ENCODE measurements at regions not wholly inside any gene's neighbourhood (a gene's known extent, or its start where the extent isn't known, plus 50 kb on each side); places are given as distances from the start of the nearest gene placed in this dataset.

DNA sequence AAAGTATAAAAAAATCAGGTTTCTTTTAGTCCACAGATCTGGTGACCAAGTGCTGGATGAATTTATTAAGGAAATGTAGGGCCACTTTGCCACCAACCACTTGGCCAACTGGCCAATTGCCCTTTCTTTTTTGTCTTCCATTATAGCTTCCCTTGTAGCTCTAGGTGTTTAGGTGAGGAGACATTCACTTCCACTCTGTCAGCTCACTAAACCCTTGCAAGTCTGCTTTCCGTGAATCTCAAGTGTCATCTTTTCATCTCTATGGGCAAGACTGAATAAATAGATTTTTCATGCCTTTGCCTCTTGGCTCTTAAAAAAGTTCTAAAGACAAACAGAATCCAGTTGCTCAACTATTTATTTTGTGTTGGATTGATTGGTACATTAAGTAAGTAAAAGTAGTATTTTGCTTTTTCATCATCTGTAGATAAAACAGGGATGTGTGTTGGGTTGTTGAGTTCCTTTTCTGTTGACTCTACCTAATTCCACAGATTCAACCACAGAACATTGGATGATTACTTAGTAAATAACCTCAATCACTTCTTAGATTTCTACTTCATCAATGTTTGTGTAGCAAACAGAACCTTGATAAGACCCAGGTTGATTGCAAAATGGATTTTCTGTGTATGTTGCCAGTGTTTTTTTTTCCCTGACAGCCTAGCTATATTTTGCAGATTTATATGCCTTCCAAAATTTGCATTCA is 68.1 kb upstream of the GRXCR1 start:
- H3K36me3 ChIP-seq (ENCODE audit: insufficient read depth, low read length) = no peaks in the 10 kb centered on the region
- H3K4me2 ChIP-seq (ENCODE audit: low read depth, low read length, poor library complexity, severe bottlenecking) = no peak overlapping the region
- H2AFZ ChIP-seq (ENCODE audit: low read length) = no peak overlapping the region
- no peak overlapping the region for H3K27ac ChIP-seq (ENCODE audit: low read length)
- H4K20me1 ChIP-seq (ENCODE audit: insufficient read depth, low read depth, low read length) = no peaks in the 10 kb centered on the region
- H3K4me3 ChIP-seq (ENCODE audit: low read length) = no peak overlapping the region
- H3K4me1 ChIP-seq (ENCODE audit: low read length) = no peaks in the 10 kb centered on the region
- DNase-seq = no peak
- no peaks in the 10 kb centered on the region for H3K9me3 ChIP-seq (ENCODE audit: low read length)
- H3K27me3 ChIP-seq (ENCODE audit: low read length) = no peaks in the 10 kb centered on the region
- H3K9ac ChIP-seq (ENCODE audit: low read length) = no peak overlapping the region
- H3K79me2 ChIP-seq (ENCODE audit: low read length) = no peaks in the 10 kb centered on the region
- no peaks in the 10 kb centered on the region for H3K9me2 ChIP-seq (replicated peaks; ENCODE audit: insufficient read depth, low read length)

DNA sequence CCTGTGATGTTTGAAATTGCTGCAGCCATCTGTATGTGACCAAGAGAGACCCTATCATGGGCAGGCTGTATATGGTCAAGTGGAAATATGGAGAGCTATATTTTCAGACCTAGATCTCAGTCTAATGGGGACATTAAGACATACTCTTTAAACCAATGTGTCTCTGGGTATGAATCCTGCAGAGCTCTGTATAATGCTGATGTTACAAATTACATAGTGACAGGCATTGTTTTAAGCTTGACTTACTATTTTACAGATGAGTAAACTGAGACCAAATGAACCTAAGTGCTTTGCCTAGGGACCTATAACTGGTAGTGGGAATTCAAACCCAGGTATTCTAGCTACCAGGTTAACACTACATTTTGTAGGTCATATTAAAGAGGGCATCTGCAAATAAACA is 71.3 kb upstream of the GRXCR1 start:
- Histone ChIP-seq H3K9me2 (replicated peaks; ENCODE audit: insufficient read depth, low read length) (no peaks in the 10 kb centered on the region), H3K9me3 (ENCODE audit: low read length) (no peaks in the 10 kb centered on the region), H3K4me1 (ENCODE audit: low read length) (no peaks in the 10 kb centered on the region), H3K27ac (ENCODE audit: low read length) (no peak overlapping the region), H2AFZ (ENCODE audit: low read length) (no peak overlapping the region), H3K4me2 (ENCODE audit: low read depth, low read length, poor library complexity, severe bottlenecking) (no peak overlapping the region), H3K36me3 (ENCODE audit: insufficient read depth, low read length) (no peaks in the 10 kb centered on the region), H3K27me3 (ENCODE audit: low read length) (0 out of 2 replicates have a peak, but pooled peaks cover 4% of the 10 kb centered on the region), H3K9ac (ENCODE audit: low read length) (no peak overlapping the region), H4K20me1 (ENCODE audit: insufficient read depth, low read depth, low read length) (no peaks in the 10 kb centered on the region), H3K79me2 (ENCODE audit: low read length) (no peaks in the 10 kb centered on the region), H3K4me3 (ENCODE audit: low read length) (no peak overlapping the region)
- DNase-seq = no peak

DNA sequence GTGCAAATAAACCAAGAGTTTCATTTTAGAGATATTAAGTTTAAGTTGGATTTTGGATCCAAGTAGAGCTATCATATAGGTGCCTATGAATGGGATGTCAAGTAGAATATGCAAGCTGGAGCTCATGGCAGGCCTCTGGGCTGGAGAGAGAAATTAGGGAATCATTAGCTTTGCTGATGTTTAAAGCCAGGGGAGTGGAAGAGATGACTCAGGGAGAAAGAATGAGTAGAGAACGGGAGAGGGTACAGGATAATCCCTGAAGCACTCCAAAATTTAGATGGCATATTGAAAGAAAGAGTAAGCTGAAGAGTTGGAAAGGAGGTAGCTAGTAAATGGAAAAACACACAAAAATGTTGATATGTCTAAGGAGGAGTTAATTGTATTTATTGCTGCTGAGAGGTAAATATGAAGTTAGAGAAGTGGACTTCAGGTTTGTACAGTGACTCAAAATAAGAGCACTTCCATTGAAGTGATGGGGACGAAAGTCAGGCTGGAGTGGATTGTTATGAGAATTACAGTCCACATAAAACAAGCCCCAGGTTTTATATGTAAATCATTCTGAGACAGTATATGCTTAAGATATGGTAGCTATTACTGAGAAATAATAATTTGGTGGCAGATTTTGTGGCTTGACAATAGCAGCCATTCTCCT is 72.5 kb upstream of the GRXCR1 start:
- Histone ChIP-seq H4K20me1 (ENCODE audit: insufficient read depth, low read depth, low read length) (no peaks in the 10 kb centered on the region), H3K9me3 (ENCODE audit: low read length) (no peaks in the 10 kb centered on the region), H3K27me3 (ENCODE audit: low read length) (0 out of 2 replicates have a peak, but pooled peaks cover 4% of the 10 kb centered on the region), H3K36me3 (ENCODE audit: insufficient read depth, low read length) (no peaks in the 10 kb centered on the region), H3K4me2 (ENCODE audit: low read depth, low read length, poor library complexity, severe bottlenecking) (no peak overlapping the region), H3K4me3 (ENCODE audit: low read length) (no peak overlapping the region), H3K27ac (ENCODE audit: low read length) (no peak overlapping the region), H2AFZ (ENCODE audit: low read length) (no peak overlapping the region), H3K4me1 (ENCODE audit: low read length) (no peaks in the 10 kb centered on the region), H3K79me2 (ENCODE audit: low read length) (no peaks in the 10 kb centered on the region), H3K9me2 (replicated peaks; ENCODE audit: insufficient read depth, low read length) (no peaks in the 10 kb centered on the region), H3K9ac (ENCODE audit: low read length) (no peak overlapping the region)
- DNase-seq = no peak

DNA sequence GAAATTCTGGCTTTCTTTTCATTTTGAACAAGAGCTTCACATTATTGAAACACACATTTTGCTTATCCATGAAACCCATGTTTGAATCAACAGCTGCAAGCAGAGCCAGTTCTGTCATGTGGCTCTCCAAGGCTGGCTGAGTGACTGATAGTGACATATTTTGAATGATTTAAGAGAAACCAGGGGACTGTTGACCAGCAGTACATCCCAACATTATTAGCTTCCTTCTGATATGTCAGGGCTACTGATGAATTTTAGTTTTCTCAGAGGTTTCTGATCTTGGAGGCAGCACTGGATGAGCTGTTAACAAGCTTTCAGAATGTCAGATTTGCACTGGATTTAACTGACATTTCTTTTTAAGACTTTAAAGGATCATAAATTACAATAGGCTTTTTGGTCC is 74.6 kb upstream of the GRXCR1 start:
- Histone ChIP-seq H3K79me2 (ENCODE audit: low read length) (no peaks in the 10 kb centered on the region), H2AFZ (ENCODE audit: low read length) (no peak overlapping the region), H4K20me1 (ENCODE audit: insufficient read depth, low read depth, low read length) (no peaks in the 10 kb centered on the region), H3K36me3 (ENCODE audit: insufficient read depth, low read length) (no peaks in the 10 kb centered on the region), H3K4me1 (ENCODE audit: low read length) (no peaks in the 10 kb centered on the region), H3K27ac (ENCODE audit: low read length) (no peak overlapping the region), H3K4me2 (ENCODE audit: low read depth, low read length, poor library complexity, severe bottlenecking) (no peak overlapping the region), H3K9me2 (replicated peaks; ENCODE audit: insufficient read depth, low read length) (no peaks in the 10 kb centered on the region), H3K4me3 (ENCODE audit: low read length) (no peak overlapping the region), H3K9me3 (ENCODE audit: low read length) (no peaks in the 10 kb centered on the region), H3K27me3 (ENCODE audit: low read length) (0 out of 2 replicates have a peak, but pooled peaks cover 4% of the 10 kb centered on the region), H3K9ac (ENCODE audit: low read length) (no peak overlapping the region)
- DNase-seq = peak; percentile 17

DNA sequence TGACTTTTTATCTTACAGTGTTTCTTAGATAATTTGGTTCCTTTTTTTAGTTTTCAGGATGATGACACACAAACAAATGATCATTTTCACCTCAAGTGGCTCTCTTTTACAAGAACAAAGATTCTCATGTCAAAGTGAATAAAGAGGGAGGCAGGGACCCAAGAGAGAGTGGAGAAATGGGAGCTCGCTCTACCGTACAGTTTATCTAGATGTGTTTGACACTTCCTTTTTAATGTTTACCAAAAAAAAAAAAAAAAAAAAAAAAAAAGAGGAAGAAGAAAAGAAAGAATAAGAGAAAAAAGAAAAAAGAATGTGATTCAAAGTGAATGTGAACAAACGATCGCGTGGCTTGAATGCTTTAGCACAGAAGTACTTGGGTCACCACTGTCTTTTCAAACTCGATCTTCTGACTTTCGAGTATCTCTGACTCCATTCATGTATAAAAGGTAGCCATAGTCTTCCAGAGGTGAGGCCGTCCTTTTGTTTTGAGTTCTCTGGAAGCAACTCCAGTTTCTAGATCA is 75.6 kb upstream of the GRXCR1 start:
- H3K27me3 ChIP-seq (ENCODE audit: low read length) = 0 out of 2 replicates have a peak, but pooled peaks cover 4% of the 10 kb centered on the region
- H2AFZ ChIP-seq (ENCODE audit: low read length) = no peak overlapping the region
- H3K9me3 ChIP-seq (ENCODE audit: low read length) = no peaks in the 10 kb centered on the region
- H3K9ac ChIP-seq (ENCODE audit: low read length) = no peak overlapping the region
- H3K4me1 ChIP-seq (ENCODE audit: low read length) = no peaks in the 10 kb centered on the region
- H3K9me2 ChIP-seq (replicated peaks; ENCODE audit: insufficient read depth, low read length) = no peaks in the 10 kb centered on the region
- H3K27ac ChIP-seq (ENCODE audit: low read length) = no peak overlapping the region
- no peaks in the 10 kb centered on the region for H3K79me2 ChIP-seq (ENCODE audit: low read length)
- peak; percentile 28 for DNase-seq
- H3K4me3 ChIP-seq (ENCODE audit: low read length) = no peak overlapping the region
- H4K20me1 ChIP-seq (ENCODE audit: insufficient read depth, low read depth, low read length) = no peaks in the 10 kb centered on the region
- no peak overlapping the region for H3K4me2 ChIP-seq (ENCODE audit: low read depth, low read length, poor library complexity, severe bottlenecking)
- no peaks in the 10 kb centered on the region for H3K36me3 ChIP-seq (ENCODE audit: insufficient read depth, low read length)

DNA sequence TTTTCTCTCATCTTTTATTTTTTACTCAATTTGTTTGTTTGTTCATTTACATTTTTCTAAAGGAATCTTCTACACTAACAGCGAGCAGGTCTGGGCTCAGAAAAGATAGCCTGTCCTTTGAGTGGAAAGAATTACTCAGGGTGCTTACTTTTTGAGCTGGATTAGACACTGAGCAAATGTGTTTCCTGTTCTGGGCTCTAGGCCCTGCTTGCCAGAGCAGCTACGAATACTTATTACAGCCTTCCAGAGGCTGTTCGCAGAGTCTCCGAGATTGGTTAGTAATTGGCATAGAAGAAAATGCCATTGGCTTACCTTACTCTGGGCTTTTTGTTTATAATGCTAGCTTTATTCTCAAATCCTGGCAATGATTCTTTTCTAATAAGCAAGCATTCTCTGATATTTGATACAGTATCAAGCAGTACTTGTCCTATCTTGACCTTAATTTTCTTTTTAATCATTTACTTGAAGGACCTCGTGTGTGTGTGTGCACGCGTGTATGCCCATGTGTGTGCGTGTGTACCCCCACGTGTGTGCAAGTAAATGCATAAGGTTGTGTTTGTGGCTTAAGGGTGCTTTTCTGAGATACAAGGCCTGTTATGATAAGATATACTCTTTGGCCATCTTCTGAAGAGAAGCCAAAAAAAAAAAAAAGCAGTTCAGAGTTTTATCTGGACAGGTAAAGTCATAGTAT is 76.2 kb upstream of the GRXCR1 start:
- H3K9ac ChIP-seq (ENCODE audit: low read length) = no peak overlapping the region
- H3K4me1 ChIP-seq (ENCODE audit: low read length) = no peaks in the 10 kb centered on the region
- no peak overlapping the region for H3K27ac ChIP-seq (ENCODE audit: low read length)
- H2AFZ ChIP-seq (ENCODE audit: low read length) = no peak overlapping the region
- peak; percentile 20 for DNase-seq
- no peak overlapping the region for H3K4me3 ChIP-seq (ENCODE audit: low read length)
- H3K9me2 ChIP-seq (replicated peaks; ENCODE audit: insufficient read depth, low read length) = no peaks in the 10 kb centered on the region
- H3K36me3 ChIP-seq (ENCODE audit: insufficient read depth, low read length) = no peaks in the 10 kb centered on the region
- H3K4me2 ChIP-seq (ENCODE audit: low read depth, low read length, poor library complexity, severe bottlenecking) = no peak overlapping the region
- H4K20me1 ChIP-seq (ENCODE audit: insufficient read depth, low read depth, low read length) = no peaks in the 10 kb centered on the region
- no peaks in the 10 kb centered on the region for H3K79me2 ChIP-seq (ENCODE audit: low read length)
- H3K9me3 ChIP-seq (ENCODE audit: low read length) = no peaks in the 10 kb centered on the region
- H3K27me3 ChIP-seq (ENCODE audit: low read length) = 0 out of 2 replicates have a peak, but pooled peaks cover 4% of the 10 kb centered on the region

DNA sequence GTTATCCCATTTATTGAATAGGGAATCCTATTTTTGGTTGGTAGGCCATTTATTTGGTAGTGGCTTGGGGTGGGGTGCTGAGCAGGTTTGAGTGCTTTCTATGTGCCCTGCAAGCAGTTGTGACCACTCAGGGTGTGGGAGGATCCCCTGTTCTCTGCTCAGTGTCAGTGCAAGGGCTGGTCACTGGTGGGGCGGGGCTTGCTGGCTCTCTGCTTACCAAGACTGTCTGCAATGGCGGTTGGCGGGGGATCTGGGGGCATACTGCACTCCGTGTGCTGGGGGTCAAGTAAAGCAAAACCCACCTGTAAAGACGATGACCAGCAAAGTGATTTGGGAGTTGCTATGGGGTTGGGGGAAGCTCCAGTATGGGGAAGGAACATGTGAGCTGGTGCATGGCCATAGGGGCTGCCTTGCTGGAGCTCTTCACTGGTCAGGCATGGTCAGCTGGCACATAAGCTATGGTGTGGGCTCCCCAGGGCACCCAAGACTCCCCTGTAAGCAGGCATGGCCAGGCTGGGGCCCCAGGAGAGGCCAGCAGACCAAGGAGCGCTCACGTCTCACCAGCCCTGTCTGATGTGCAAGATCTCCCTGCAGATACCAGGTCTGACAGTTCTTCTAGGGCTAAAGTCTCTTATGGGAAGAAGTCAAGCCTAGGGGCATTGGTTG is 83.0 kb upstream of the GRXCR1 start:
- no peak for DNase-seq
- Histone ChIP-seq H3K4me1 (ENCODE audit: low read length) (no peaks in the 10 kb centered on the region), H3K27ac (ENCODE audit: low read length) (no peak overlapping the region), H3K4me2 (ENCODE audit: low read depth, low read length, poor library complexity, severe bottlenecking) (no peak overlapping the region), H3K4me3 (ENCODE audit: low read length) (no peak overlapping the region), H3K9me3 (ENCODE audit: low read length) (no peaks in the 10 kb centered on the region), H3K27me3 (ENCODE audit: low read length) (no peaks in the 10 kb centered on the region), H4K20me1 (ENCODE audit: insufficient read depth, low read depth, low read length) (no peaks in the 10 kb centered on the region), H3K9ac (ENCODE audit: low read length) (no peak overlapping the region), H3K36me3 (ENCODE audit: insufficient read depth, low read length) (no peaks in the 10 kb centered on the region), H3K9me2 (replicated peaks; ENCODE audit: insufficient read depth, low read length) (no peaks in the 10 kb centered on the region), H3K79me2 (ENCODE audit: low read length) (no peaks in the 10 kb centered on the region), H2AFZ (ENCODE audit: low read length) (no peak overlapping the region)

All from Karpas-422 (cell line).